ENCODE measurements at regions not wholly inside any gene's neighbourhood (a gene's known extent, or its start where the extent isn't known, plus 50 kb on each side); places are given as distances from the start of the nearest gene placed in this dataset.

DNA sequence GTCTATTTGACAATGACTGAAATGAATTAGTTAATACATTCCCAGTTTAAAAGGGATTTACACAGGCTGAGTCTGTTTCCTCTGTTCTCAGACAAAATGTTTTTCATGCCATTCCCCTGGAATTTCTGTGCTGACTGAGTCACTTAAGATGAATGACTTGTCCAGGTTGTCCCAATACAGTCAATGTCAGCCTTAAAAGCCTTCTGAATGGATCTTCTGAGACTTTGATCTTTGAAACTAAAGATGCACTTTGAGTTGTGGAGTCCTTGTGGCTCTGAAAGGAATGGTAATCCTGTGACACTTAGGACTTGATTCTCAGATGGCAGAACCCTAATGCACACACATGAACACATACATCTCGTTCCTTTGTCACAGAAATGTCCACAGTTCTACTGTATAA lies 622.2 kb upstream of the GRID2 start:
- WGBS (ENCODE audit: insufficient coverage), result no CpG with 5 or more reads among the region's 1 CpG
- H3K4me2 ChIP-seq (replicated peaks; ENCODE audit: extremely low read depth, low read length, poor library complexity, severe bottlenecking), result no peak overlapping the region
- H3K4me1 Mint-ChIP-seq, result no peaks in the 10 kb centered on the region

GRCh38 chr4:91684955-91685354 lies 618.8 kb upstream of the GRID2 start:
- intact Hi-C loops (cut with micrococcal nuclease), result no loop called here
- H3K36me3 ChIP-seq (replicated peaks in 1 of 2; ENCODE audit: control insufficient read depth in 1 of 2, insufficient read depth in 2 of 2, low read length in 2 of 2), result no peaks in the 10 kb centered on the region
- DNase-seq, result no peak
- WGBS (ENCODE audit: insufficient coverage), result no CpG with 5 or more reads among the region's 1 CpG
- no peak overlapping the region for H2AFZ ChIP-seq (ENCODE audit: insufficient read depth, low read depth, low read length, poor library complexity, severe bottlenecking)
- H3K27me3 Mint-ChIP-seq (ENCODE audit: low read depth in 3 of 3), result no peaks in the 10 kb centered on the region
- peaks cover 0 to 10% (median 2%) of the 10 kb centered on the region in 7 donors for H3K9me3 Mint-ChIP-seq
- no peaks in the 10 kb centered on the region for H3K4me1 ChIP-seq (ENCODE audit: control insufficient read depth in 1 of 2, insufficient read depth in 2 of 2, low read length in 2 of 2)
- H3K9me3 ChIP-seq (replicated peaks in 1 of 2; ENCODE audit: control insufficient read depth in 1 of 2, insufficient read depth in 1 of 2, low read length in 2 of 2), result no peaks in the 10 kb centered on the region
- H3K4me2 ChIP-seq (replicated peaks; ENCODE audit: extremely low read depth, low read length, poor library complexity, severe bottlenecking), result no peak overlapping the region
- no peaks in the 10 kb centered on the region for H4K20me1 ChIP-seq (ENCODE audit: insufficient read depth, low read length)
- H3K79me2 ChIP-seq (ENCODE audit: insufficient read depth, low read length), result no peaks in the 10 kb centered on the region
- H3K27ac Mint-ChIP-seq, result no peak overlapping the region
- no peak overlapping the region for H3K4me3 ChIP-seq (replicated peaks in 1 of 3; ENCODE audit: low read depth in 2 of 3, low read length in 3 of 3)
- no peak overlapping the region for H3K4me3 Mint-ChIP-seq
- TF ChIP-seq, protein P1, sequence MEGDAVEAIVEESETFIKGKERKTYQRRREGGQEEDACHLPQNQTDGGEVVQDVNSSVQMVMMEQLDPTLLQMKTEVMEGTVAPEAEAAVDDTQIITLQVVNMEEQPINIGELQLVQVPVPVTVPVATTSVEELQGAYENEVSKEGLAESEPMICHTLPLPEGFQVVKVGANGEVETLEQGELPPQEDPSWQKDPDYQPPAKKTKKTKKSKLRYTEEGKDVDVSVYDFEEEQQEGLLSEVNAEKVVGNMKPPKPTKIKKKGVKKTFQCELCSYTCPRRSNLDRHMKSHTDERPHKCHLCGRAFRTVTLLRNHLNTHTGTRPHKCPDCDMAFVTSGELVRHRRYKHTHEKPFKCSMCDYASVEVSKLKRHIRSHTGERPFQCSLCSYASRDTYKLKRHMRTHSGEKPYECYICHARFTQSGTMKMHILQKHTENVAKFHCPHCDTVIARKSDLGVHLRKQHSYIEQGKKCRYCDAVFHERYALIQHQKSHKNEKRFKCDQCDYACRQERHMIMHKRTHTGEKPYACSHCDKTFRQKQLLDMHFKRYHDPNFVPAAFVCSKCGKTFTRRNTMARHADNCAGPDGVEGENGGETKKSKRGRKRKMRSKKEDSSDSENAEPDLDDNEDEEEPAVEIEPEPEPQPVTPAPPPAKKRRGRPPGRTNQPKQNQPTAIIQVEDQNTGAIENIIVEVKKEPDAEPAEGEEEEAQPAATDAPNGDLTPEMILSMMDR (IDR thresholded peaks at IDR 0.05), result no peak
- no peaks in the 10 kb centered on the region for H3K36me3 Mint-ChIP-seq
- H3K9ac ChIP-seq (ENCODE audit: insufficient read depth, low read length, poor library complexity, severe bottlenecking), result no peak overlapping the region
- H3K4me1 Mint-ChIP-seq, result no peaks in the 10 kb centered on the region
- H3K27ac ChIP-seq (ENCODE audit: low read depth in 1 of 2, low read length in 2 of 2), result no peak overlapping the region
- no peaks in the 10 kb centered on the region for H3K27me3 ChIP-seq (ENCODE audit: control insufficient read depth in 2 of 2, insufficient read depth in 2 of 2, low read length in 2 of 2)

More for the DNA sequence above, 622.2 kb upstream of the GRID2 start:
- no peak overlapping the region for H3K27ac ChIP-seq (ENCODE audit: low read depth in 1 of 2, low read length in 2 of 2)
- Mint-ChIP-seq H3K9me3 (peaks cover 0 to 8% (median 3%) of the 10 kb centered on the region in 7 donors), H3K4me3 (no peak overlapping the region), H3K27me3 (ENCODE audit: low read depth in 3 of 3) (no peaks in the 10 kb centered on the region), H3K27ac (no peak overlapping the region), H3K36me3 (no peaks in the 10 kb centered on the region)
- H3K4me1 ChIP-seq (ENCODE audit: control insufficient read depth in 1 of 2, insufficient read depth in 2 of 2, low read length in 2 of 2), result no peaks in the 10 kb centered on the region
- no peaks in the 10 kb centered on the region for H3K79me2 ChIP-seq (ENCODE audit: insufficient read depth, low read length)
- H3K27me3 ChIP-seq (ENCODE audit: control insufficient read depth in 2 of 2, insufficient read depth in 2 of 2, low read length in 2 of 2), result no peaks in the 10 kb centered on the region
- no peak overlapping the region for H2AFZ ChIP-seq (ENCODE audit: insufficient read depth, low read depth, low read length, poor library complexity, severe bottlenecking)
- H4K20me1 ChIP-seq (ENCODE audit: insufficient read depth, low read length), result no peaks in the 10 kb centered on the region
- no peak for DNase-seq
- peaks cover 0 to 3% of the 10 kb centered on the region in 2 donors for H3K9me3 ChIP-seq (replicated peaks in 1 of 2; ENCODE audit: control insufficient read depth in 1 of 2, insufficient read depth in 1 of 2, low read length in 2 of 2)
- no peak overlapping the region for H3K4me3 ChIP-seq (replicated peaks in 1 of 3; ENCODE audit: low read depth in 2 of 3, low read length in 3 of 3)
- no peaks in the 10 kb centered on the region for H3K36me3 ChIP-seq (replicated peaks in 1 of 2; ENCODE audit: control insufficient read depth in 1 of 2, insufficient read depth in 2 of 2, low read length in 2 of 2)
- TF ChIP-seq, protein P1 (IDR thresholded peaks at IDR 0.05), result no peak
- intact Hi-C loops (cut with micrococcal nuclease), result no loop called here
- H3K9ac ChIP-seq (ENCODE audit: insufficient read depth, low read length, poor library complexity, severe bottlenecking), result no peak overlapping the region
